Esophagus squamous epithelium (tissue), 5 donors: ENCODE measurements at regions not wholly inside any gene's neighbourhood (a gene's known extent, or its start where the extent isn't known, plus 50 kb on each side); places are given as distances from the start of the nearest gene placed in this dataset.

Source experiments
- DNase-seq: peaks from one replicate; lab custom pipeline; 2025; lab: John Stamatoyannopoulos, UW
- H3K27ac ChIP-seq, 4 donors: fragments of 200-600 bp; sonication (generic); one replicate each; pipeline ENCODE4 v1.5.1; 2016 to 2019; ENCODE audit warnings: mild to moderate bottlenecking in 1 of 4
- H3K27me3 ChIP-seq, 4 donors: fragments of 200-600 bp; sonication (generic); 1 replicate in 3 of 4; 2 replicates in 1 of 4; pipeline versions ENCODE4 v1.5.1 to v1.6.0; 2017 to 2021; ENCODE audit warnings: antibody characterized with exemption in 1 of 4
- H3K36me3 ChIP-seq, 3 donors: fragments of 200-600 bp; sonication (generic); one replicate each; pipeline ENCODE4 v1.5.1; 2016 to 2019
- H3K4me1 ChIP-seq, 3 donors: fragments of 200-600 bp; sonication (generic); one replicate each; pipeline ENCODE4 v1.5.1; 2017 to 2019
- H3K4me3 ChIP-seq, 4 donors: fragments of 200-600 bp; sonication (generic); 1 replicate in 3 of 4; 2 replicates in 1 of 4; pipeline ENCODE4 v1.5.1; 2016 to 2019; ENCODE audit warnings: mild to moderate bottlenecking in 2 of 4, moderate library complexity in 1 of 4
- H3K9me3 ChIP-seq, 3 donors: fragments of 200-600 bp; sonication (generic); one replicate each; pipeline ENCODE4 v1.5.1; 2016 to 2019
- POLR2A ChIP-seq, 4 donors: fragments of 450-650 bp; IDR thresholded peaks; one replicate each; pipeline ENCODE4 v1.6.1; 2017; ENCODE audit warnings: antibody characterized with exemption in 4 of 4, mild to moderate bottlenecking in 4 of 4, moderate library complexity in 3 of 4
- WGBS, 2 donors: methylation state at CpG; one replicate each; pipeline ENCODE4 v1.1.5; 2018; 5-methylcytosine and 5-hydroxymethylcytosine counted together
- intact Hi-C: fragments of 100-400 bp; cut with DNase I; formaldehyde crosslinking; loops from one replicate; pipeline ENCODE4 v1.15.0; 2022
- TF ChIP-seq, protein P1 (sequence below), 6 experiments: fragments of 450-650 bp in 4 of 6; fragments of 200-600 bp in 2 of 6; sonication (generic) in 2 of 6; IDR thresholded peaks; one replicate each; pipeline ENCODE4 v1.5.1; 2016 to 2019; ENCODE audit warnings: antibody characterized with exemption in 6 of 6, mild to moderate bottlenecking in 4 of 6, moderate library complexity in 4 of 6
- donor health status: DM: yes; HTN: yes; CAD: no.

- H3K27me3 ChIP-seq: peaks cover 0 to 6% (median 2%) of the 10 kb centered on the region in 4 donors
- no peak overlapping the region for H3K27ac ChIP-seq
- H3K36me3 ChIP-seq: no peaks in the 10 kb centered on the region
- TF ChIP-seq, protein P1, sequence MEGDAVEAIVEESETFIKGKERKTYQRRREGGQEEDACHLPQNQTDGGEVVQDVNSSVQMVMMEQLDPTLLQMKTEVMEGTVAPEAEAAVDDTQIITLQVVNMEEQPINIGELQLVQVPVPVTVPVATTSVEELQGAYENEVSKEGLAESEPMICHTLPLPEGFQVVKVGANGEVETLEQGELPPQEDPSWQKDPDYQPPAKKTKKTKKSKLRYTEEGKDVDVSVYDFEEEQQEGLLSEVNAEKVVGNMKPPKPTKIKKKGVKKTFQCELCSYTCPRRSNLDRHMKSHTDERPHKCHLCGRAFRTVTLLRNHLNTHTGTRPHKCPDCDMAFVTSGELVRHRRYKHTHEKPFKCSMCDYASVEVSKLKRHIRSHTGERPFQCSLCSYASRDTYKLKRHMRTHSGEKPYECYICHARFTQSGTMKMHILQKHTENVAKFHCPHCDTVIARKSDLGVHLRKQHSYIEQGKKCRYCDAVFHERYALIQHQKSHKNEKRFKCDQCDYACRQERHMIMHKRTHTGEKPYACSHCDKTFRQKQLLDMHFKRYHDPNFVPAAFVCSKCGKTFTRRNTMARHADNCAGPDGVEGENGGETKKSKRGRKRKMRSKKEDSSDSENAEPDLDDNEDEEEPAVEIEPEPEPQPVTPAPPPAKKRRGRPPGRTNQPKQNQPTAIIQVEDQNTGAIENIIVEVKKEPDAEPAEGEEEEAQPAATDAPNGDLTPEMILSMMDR (IDR thresholded peaks at IDR 0.05): no peak
- no peak for TF ChIP-seq POLR2A (IDR thresholded peaks at IDR 0.05)
- WGBS, 2 donors: 84 to 90% methylated on average over 3 of the region's 3 CpGs
- H3K4me3 ChIP-seq: no peak overlapping the region
- H3K4me1 ChIP-seq: no peaks in the 10 kb centered on the region
- intact Hi-C loops: no loop called here
- DNase-seq: no peak
- no peaks in the 10 kb centered on the region for H3K9me3 ChIP-seq
Measured at GRCh38 chr4:126715681-126716080, 917.1 kb upstream of the INTU start.

- no peak overlapping the region for H3K4me3 ChIP-seq
- intact Hi-C loops: no loop called here
- H3K27ac ChIP-seq: no peak overlapping the region
- DNase-seq: no peak
- 27 to 40% methylated on average over 4 of the region's 4 CpGs for WGBS, 2 donors
- H3K9me3 ChIP-seq: no peaks in the 10 kb centered on the region
- H3K27me3 ChIP-seq: no peaks in the 10 kb centered on the region
- H3K4me1 ChIP-seq: no peaks in the 10 kb centered on the region
- H3K36me3 ChIP-seq: no peaks in the 10 kb centered on the region
- no peak for TF ChIP-seq POLR2A (IDR thresholded peaks at IDR 0.05)
- TF ChIP-seq, protein P1 (IDR thresholded peaks at IDR 0.05): no peak
Measured at GRCh38 chr4:126718136-126718535, 914.6 kb upstream of the INTU start.

DNA sequence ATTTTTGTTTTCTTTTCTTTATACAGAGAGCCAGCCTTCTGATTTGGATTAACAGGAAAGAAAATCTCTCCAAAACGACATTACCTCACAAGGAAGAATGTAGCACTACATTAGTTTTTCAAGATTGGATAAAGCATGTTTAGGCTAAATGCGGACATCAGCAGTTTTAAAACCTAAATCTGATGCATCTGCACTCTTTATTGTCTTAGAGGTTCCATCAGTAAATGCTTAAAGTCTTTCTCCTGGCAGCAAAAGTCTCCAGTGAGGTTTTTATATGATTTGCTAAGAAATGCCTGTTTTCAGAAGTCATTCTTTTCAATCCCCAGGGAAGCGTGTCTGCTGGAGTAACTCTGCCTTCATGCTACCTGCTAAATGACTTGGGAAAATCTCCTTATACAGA, 912.9 kb upstream of the INTU start:
- Histone ChIP-seq H3K36me3 (no peaks in the 10 kb centered on the region), H3K27me3 (no peaks in the 10 kb centered on the region), H3K27ac (no peak overlapping the region), H3K4me3 (no peak overlapping the region), H3K9me3 (no peaks in the 10 kb centered on the region), H3K4me1 (no peaks in the 10 kb centered on the region)
- intact Hi-C loops: no loop called here
- WGBS, 2 donors: 83 to 89% methylated on average over 3 of the region's 3 CpGs
- TF ChIP-seq POLR2A (IDR thresholded peaks at IDR 0.05): no peak
- TF ChIP-seq, protein P1 (IDR thresholded peaks at IDR 0.05): no peak
- DNase-seq: no peak

GRCh38 chr4:126725906-126726305, 906.9 kb upstream of the INTU start:
- intact Hi-C loops: no loop called here
- no peak for TF ChIP-seq POLR2A (IDR thresholded peaks at IDR 0.05)
- TF ChIP-seq, protein P1 (IDR thresholded peaks at IDR 0.05): no peak

DNA sequence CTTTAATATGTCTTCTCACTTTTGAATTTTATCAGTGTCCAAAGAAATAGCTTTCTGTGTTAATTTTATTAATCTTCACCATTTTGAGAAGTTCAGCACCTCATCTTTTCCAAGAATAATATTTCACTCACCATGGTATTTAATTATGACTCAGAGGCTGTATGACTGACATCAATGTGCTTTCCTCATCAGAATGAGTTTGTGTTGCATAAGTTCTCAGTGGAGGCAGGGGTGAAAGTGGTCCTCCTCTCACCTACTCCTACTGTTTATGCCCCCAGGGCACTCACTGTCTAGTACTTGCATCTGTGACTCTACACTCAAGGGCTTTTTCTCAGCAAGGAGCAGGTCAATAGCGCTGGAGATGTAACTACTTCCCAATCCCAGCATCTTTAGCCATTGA, 905.3 kb upstream of the INTU start:
- Histone ChIP-seq H3K4me1 (no peaks in the 10 kb centered on the region), H3K4me3 (no peak overlapping the region), H3K9me3 (no peaks in the 10 kb centered on the region), H3K27ac (no peak overlapping the region), H3K36me3 (no peaks in the 10 kb centered on the region), H3K27me3 (no peaks in the 10 kb centered on the region)
- DNase-seq: no peak
- intact Hi-C loops: no loop called here
- TF ChIP-seq, protein P1 (IDR thresholded peaks at IDR 0.05): no peak
- no peak for TF ChIP-seq POLR2A (IDR thresholded peaks at IDR 0.05)
- 60 to 100% methylated on average over 1 of the region's 1 CpG for WGBS, 2 donors

More at GRCh38 chr4:126725906-126726305, 906.9 kb upstream of the INTU start:
- Histone ChIP-seq H3K36me3 (no peaks in the 10 kb centered on the region), H3K9me3 (no peaks in the 10 kb centered on the region), H3K4me1 (no peaks in the 10 kb centered on the region), H3K27me3 (no peaks in the 10 kb centered on the region), H3K4me3 (no peak overlapping the region), H3K27ac (no peak overlapping the region)
- no peak for DNase-seq
